T1000 (cell line): ENCODE measurements at regions not wholly inside any gene's neighbourhood (a gene's known extent, or its start where the extent isn't known, plus 50 kb on each side); places are given as distances from the start of the nearest gene placed in this dataset.
"Not testable (repeated sequence)": the region's sequence is repeated elsewhere in the genome, so short reads cannot be mapped to it uniquely, and the experiment has no call there.

Experiments
- DNase-seq: peaks from one replicate; lab custom pipeline; 2025; ENCODE audit warnings: mixed read lengths; lab: John Stamatoyannopoulos, UW

- no peak for DNase-seq
Observed at GRCh38 chr5:8561224-8561840, 692.4 kb downstream of the MTRR start.

GRCh38 chr5:8561854-8562253, 692.9 kb downstream of the MTRR start:
- DNase-seq, result no peak

- DNase-seq, result not testable (repeated sequence)
Observed at GRCh38 chr5:8563540-8563939, 694.6 kb downstream of the MTRR start.

- DNase-seq, result no peak
Observed at GRCh38 chr5:8568858-8569257, 699.9 kb downstream of the MTRR start.

- DNase-seq, result no peak
Observed at GRCh38 chr5:8570528-8570927, 701.6 kb downstream of the MTRR start.

- no peak for DNase-seq
Observed at GRCh38 chr5:8576178-8576577, 707.2 kb downstream of the MTRR start.

GRCh38 chr5:8577792-8578191, 708.8 kb downstream of the MTRR start:
- DNase-seq, result no peak

- no peak for DNase-seq
Observed at GRCh38 chr5:8580298-8580697, 711.4 kb downstream of the MTRR start.

GRCh38 chr5:8581047-8581446, 712.1 kb downstream of the MTRR start:
- DNase-seq, result no peak

- no peak for DNase-seq
Observed at GRCh38 chr5:8585230-8586018, 716.5 kb downstream of the MTRR start.

- DNase-seq, result no peak
Observed at GRCh38 chr5:8590959-8591358, 722.0 kb downstream of the MTRR start.

GRCh38 chr5:8598356-8598755, 729.4 kb downstream of the MTRR start:
- DNase-seq, result no peak

- no peak for DNase-seq
Observed at GRCh38 chr5:8598996-8599395, 730.0 kb downstream of the MTRR start.

- DNase-seq, result no peak
Observed at GRCh38 chr5:8600843-8601242, 731.9 kb downstream of the MTRR start.

- DNase-seq, result no peak
Observed at GRCh38 chr5:8601831-8602354, 732.9 kb downstream of the MTRR start.

- DNase-seq, result no peak
Observed at GRCh38 chr5:8606231-8606630, 737.3 kb downstream of the MTRR start.

- no peak for DNase-seq
Observed at GRCh38 chr5:8611067-8611466, 742.1 kb downstream of the MTRR start.

GRCh38 chr5:8613078-8613685, 744.2 kb downstream of the MTRR start:
- DNase-seq, result no peak

- no peak for DNase-seq
Observed at GRCh38 chr5:8615142-8615858, 746.4 kb downstream of the MTRR start.

- DNase-seq, result no peak
Observed at GRCh38 chr5:8628521-8628920, 759.6 kb downstream of the MTRR start.

GRCh38 chr5:8633259-8633658, 764.3 kb downstream of the MTRR start:
- no peak for DNase-seq

- DNase-seq, result no peak
Observed at GRCh38 chr5:8633696-8634095, 764.7 kb downstream of the MTRR start.
